Stomach (tissue), 8 donors: ENCODE measurements at regions not wholly inside any gene's neighbourhood (a gene's known extent, or its start where the extent isn't known, plus 50 kb on each side); places are given as distances from the start of the nearest gene placed in this dataset.

ENCODE experiments used
- DNase-seq, 2 donors: peaks; one replicate each; pipeline versions ENCODE4 v3.0.0 to v3.0.0-alpha.2; 2013 to 2019
- H3K27ac ChIP-seq, 5 donors: fragments of 200-600 bp in 4 of 5; sonication (generic) in 4 of 5; one replicate each; pipeline ENCODE4 v1.5.1; 2013 to 2019; ENCODE audit warnings: mild to moderate bottlenecking in 1 of 5, moderate library complexity in 1 of 5
- H3K27me3 ChIP-seq, 3 donors: fragments of 200-600 bp; sonication (generic); one replicate each; pipeline ENCODE4 v1.5.1; 2017 to 2019; ENCODE audit warnings: mixed run types in 1 of 3
- H3K36me3 ChIP-seq, 4 donors: fragments of 200-600 bp; sonication (generic); 1 replicate in 3 of 4; 2 replicates in 1 of 4; pipeline ENCODE4 v1.5.1; 2016 to 2019
- H3K4me1 ChIP-seq, 4 donors: fragments of 200-600 bp; sonication (generic); one replicate each; pipeline ENCODE4 v1.5.1; 2016 to 2019
- H3K4me3 ChIP-seq, 4 donors: fragments of 200-600 bp; sonication (generic) in 3 of 4; one replicate each; pipeline ENCODE4 v1.5.1; 2016 to 2019; ENCODE audit warnings: mild to moderate bottlenecking in 1 of 4
- H3K9me3 ChIP-seq, 4 donors: fragments of 200-600 bp; sonication (generic); one replicate each; pipeline ENCODE4 v1.5.1; 2016 to 2019
- CTCF ChIP-seq, 7 experiments: fragments of 450-650 bp in 4 of 7; fragments of 200-600 bp in 3 of 7; sonication (generic) in 3 of 7; IDR thresholded peaks; one replicate each; pipeline ENCODE4 v1.5.1; 2016 to 2019; ENCODE audit warnings: antibody characterized with exemption in 7 of 7, control low read depth in 2 of 7, mild to moderate bottlenecking in 1 of 7
- EP300 ChIP-seq: sonication (generic); formaldehyde crosslinking; IDR thresholded peaks from one replicate; pipeline ENCODE4 v1.6.1; 2017; ENCODE audit warnings: antibody characterized with exemption
- POLR2A ChIP-seq, 4 donors: fragments of 450-650 bp; IDR thresholded peaks; one replicate each; pipeline ENCODE4 v1.6.1; 2016; ENCODE audit warnings: antibody characterized with exemption in 4 of 4, control low read depth in 2 of 4, mild to moderate bottlenecking in 1 of 4, moderate library complexity in 1 of 4
- POLR2AphosphoS5 ChIP-seq, 3 donors: sonication (generic); formaldehyde crosslinking; IDR thresholded peaks; one replicate each; pipeline ENCODE4 v1.6.1; 2016; ENCODE audit warnings: antibody characterized with exemption in 3 of 3
- WGBS, 5 donors: extraction: QIAGEN DNeasy Blood & Tissue Kit in 3 of 5; methylation state at CpG; one replicate each; pipeline versions ENCODE4 v1.1.5 to v1.1.7; 2013 to 2018; 5-methylcytosine and 5-hydroxymethylcytosine counted together
- intact Hi-C: fragments of 100-400 bp; cut with DNase I; formaldehyde crosslinking; loops from one replicate; pipeline ENCODE4 v1.15.1; 2023; ENCODE audit warnings: low total_unique reads
- donor health status: healthy with polysubstance abuse.
- donor health status: Bipolar disorder and iron deficiency.
- donor health status: healthy.

- Histone ChIP-seq H3K36me3 (no peaks in the 10 kb centered on the region), H3K4me3 (no peak overlapping the region), H3K4me1 (no peaks in the 10 kb centered on the region), H3K27me3 (no peaks in the 10 kb centered on the region), H3K27ac (no peak overlapping the region), H3K9me3 (peaks cover 0 to 9% (median 0%) of the 10 kb centered on the region in 4 donors)
- no peak for DNase-seq
- intact Hi-C loops = no loop called here
- TF ChIP-seq POLR2AphosphoS5 (IDR thresholded peaks at IDR 0.05) (no peak), CTCF (IDR thresholded peaks at IDR 0.05) (no peak)
- WGBS, 5 donors = 61 to 79% (median 70%) methylated on average over 7 of the region's 7 CpGs
Measured at GRCh38 chr5:166188501-166189325, 2102.7 kb upstream of the WWC1 start.

DNA sequence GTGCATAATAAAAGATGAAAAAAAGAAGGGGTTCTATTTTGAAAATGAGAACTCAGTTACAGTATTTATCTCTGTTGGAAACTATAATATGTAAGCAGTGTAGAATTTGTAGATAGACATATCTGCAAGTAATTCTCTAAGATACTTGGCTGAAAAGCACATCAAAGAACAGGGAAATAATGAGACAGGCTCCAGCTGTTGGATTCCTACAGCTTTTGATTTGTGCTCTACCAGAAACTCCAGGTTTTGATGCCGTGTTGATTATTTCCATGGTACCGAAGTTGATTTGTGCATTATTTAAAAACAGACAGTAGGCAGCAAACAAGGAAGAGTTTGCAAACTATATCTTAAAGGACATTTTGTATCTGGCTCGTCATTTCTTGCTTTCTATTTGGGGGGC lies 2098.7 kb upstream of the WWC1 start:
- WGBS, 5 donors = 39 to 47% (median 43%) methylated on average over 3 of the region's 3 CpGs
- no peaks in the 10 kb centered on the region for H3K36me3 ChIP-seq
- peaks cover 0 to under 1% (median 0%) of the 10 kb centered on the region in 4 donors for H3K9me3 ChIP-seq
- H3K4me3 ChIP-seq = no peak overlapping the region
- H3K4me1 ChIP-seq = no peaks in the 10 kb centered on the region
- no peak overlapping the region for H3K27ac ChIP-seq
- TF ChIP-seq POLR2A (IDR thresholded peaks at IDR 0.05) (no peak), EP300 (no peak), CTCF (IDR thresholded peaks at IDR 0.05) (no peak), POLR2AphosphoS5 (IDR thresholded peaks at IDR 0.05) (no peak)
- intact Hi-C loops = no loop called here
- DNase-seq = no peak
- no peaks in the 10 kb centered on the region for H3K27me3 ChIP-seq

DNA sequence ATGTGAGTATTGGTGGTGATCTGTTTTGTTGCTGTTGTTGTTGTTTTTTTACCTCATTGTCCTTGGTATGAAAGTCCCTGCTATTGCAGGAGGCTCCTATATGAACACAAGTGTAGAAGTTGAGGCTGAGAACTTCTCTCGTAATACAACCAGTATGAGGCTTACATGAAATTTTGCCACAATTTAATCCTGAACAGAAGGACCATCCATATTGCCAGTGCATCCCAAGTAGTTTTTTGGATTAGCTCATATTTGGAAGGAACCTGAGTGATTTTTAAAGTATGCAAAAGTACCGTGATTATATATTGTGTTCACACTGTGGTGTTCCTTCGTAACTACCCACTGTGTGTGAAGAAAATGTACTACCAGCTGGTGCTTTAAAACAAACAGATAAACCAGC lies 2095.5 kb upstream of the WWC1 start:
- Histone ChIP-seq H3K4me3 (no peak overlapping the region), H3K4me1 (no peaks in the 10 kb centered on the region), H3K27ac (no peak overlapping the region), H3K27me3 (no peaks in the 10 kb centered on the region), H3K36me3 (no peaks in the 10 kb centered on the region), H3K9me3 (no peaks in the 10 kb centered on the region)
- TF ChIP-seq POLR2A (IDR thresholded peaks at IDR 0.05) = no peak
- intact Hi-C loops = no loop called here
- DNase-seq = no peak
- WGBS, 5 donors = 81 to 94% (median 86%) methylated on average over 3 of the region's 3 CpGs

- Histone ChIP-seq H3K4me1 (no peaks in the 10 kb centered on the region), H3K4me3 (no peak overlapping the region), H3K27me3 (no peaks in the 10 kb centered on the region), H3K27ac (no peak overlapping the region), H3K36me3 (no peaks in the 10 kb centered on the region), H3K9me3 (peaks cover 0 to 7% (median 0%) of the 10 kb centered on the region in 4 donors)
- WGBS, 5 donors = 73 to 81% (median 75%) methylated on average over 2 of the region's 2 CpGs
- TF ChIP-seq POLR2AphosphoS5 (IDR thresholded peaks at IDR 0.05) (no peak), EP300 (no peak), CTCF (IDR thresholded peaks at IDR 0.05) (no peak), POLR2A (IDR thresholded peaks at IDR 0.05) (no peak)
- intact Hi-C loops = no loop called here
- no peak for DNase-seq
Measured at GRCh38 chr5:166200532-166200931, 2090.9 kb upstream of the WWC1 start.

DNA sequence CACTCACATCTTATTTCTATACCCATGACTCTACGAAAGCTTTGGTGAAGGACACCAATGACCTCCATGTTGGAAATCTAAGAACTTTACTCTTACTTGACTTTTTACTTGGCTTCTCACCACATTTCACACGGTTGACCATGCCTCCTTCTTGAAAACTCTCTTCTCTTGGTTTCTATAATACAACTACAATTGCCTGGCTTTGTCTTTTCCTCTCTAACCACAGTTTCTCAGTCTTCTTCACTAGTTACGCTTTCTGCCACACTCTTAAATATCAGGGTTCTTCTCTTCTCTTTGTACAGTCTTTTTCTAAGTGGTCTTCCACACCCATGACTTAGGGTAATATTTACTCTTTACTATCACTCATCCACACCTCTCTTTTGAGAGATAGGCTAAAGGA lies 2079.8 kb upstream of the WWC1 start:
- Histone ChIP-seq H3K27ac (no peak overlapping the region), H3K36me3 (no peaks in the 10 kb centered on the region), H3K4me1 (no peaks in the 10 kb centered on the region), H3K27me3 (no peaks in the 10 kb centered on the region), H3K4me3 (no peak overlapping the region), H3K9me3 (peaks cover 0 to 4% (median 0%) of the 10 kb centered on the region in 4 donors)
- TF ChIP-seq POLR2AphosphoS5 (IDR thresholded peaks at IDR 0.05) = no peak
- no peak for TF ChIP-seq EP300
- no peak for TF ChIP-seq POLR2A (IDR thresholded peaks at IDR 0.05)
- no peak for TF ChIP-seq CTCF (IDR thresholded peaks at IDR 0.05)
- intact Hi-C loops = no loop called here
- 77 to 89% (median 87%) methylated on average over 3 of the region's 3 CpGs for WGBS, 5 donors
- no peak for DNase-seq
